A673 (cell line): ENCODE measurements at regions not wholly inside any gene's neighbourhood (a gene's known extent, or its start where the extent isn't known, plus 50 kb on each side); places are given as distances from the start of the nearest gene placed in this dataset.

Experiments
- BruUV-seq: library from RNA; stranded (reverse); fragments of 400-500 nt; replicated peaks from 2 replicates; lab custom pipeline; 2021; lab: Mats Ljungman, UMichigan
- CTCF ChIA-PET: fragments of 300-600 bp; sonication (Branson Sonifier 250); formaldehyde crosslinking; loops from one replicate; lab custom pipeline; 2022; ENCODE audit warnings: antibody characterized with exemption; lab: Charles Lee
- POLR2A ChIA-PET: fragments of 300-600 bp; sonication (Branson Sonifier 250); formaldehyde crosslinking; loops from one replicate; lab custom pipeline; 2022; ENCODE audit warnings: antibody characterized with exemption; ENCODE audit not compliant: low non-redundant PET; lab: Charles Lee
- DNase-seq: peaks from one replicate; pipeline ENCODE4 v3.0.0-alpha.2; 2015; ENCODE audit warnings: low spot score
- H3K27ac ChIP-seq: fragments of 200-600 bp; sonication (generic); 2 replicates; pipeline ENCODE4 v1.5.1; 2016; ENCODE audit warnings: mixed run types, low read depth, mild to moderate bottlenecking, mixed read lengths, antibody characterized with exemption, low read length; ENCODE audit not compliant: poor library complexity, severe bottlenecking
- H3K27me3 ChIP-seq: fragments of 200-600 bp; sonication (generic); replicated peaks from 2 replicates; pipeline ENCODE4 v1.6.1; 2017; ENCODE audit warnings: mixed run types, low read depth, mild to moderate bottlenecking, mixed read lengths, antibody characterized with exemption, low read length; ENCODE audit not compliant: insufficient read depth, poor library complexity
- H3K36me3 ChIP-seq: fragments of 200-600 bp; sonication (generic); 2 replicates; pipeline ENCODE4 v1.6.1; 2016; ENCODE audit warnings: mixed run types, mild to moderate bottlenecking, mixed read lengths, antibody characterized with exemption, low read length; ENCODE audit not compliant: insufficient read depth, poor library complexity, severe bottlenecking
- H3K4me1 ChIP-seq: fragments of 200-600 bp; sonication (generic); 2 replicates; pipeline ENCODE4 v1.6.1; 2017; ENCODE audit warnings: mixed run types, mild to moderate bottlenecking, mixed read lengths, antibody characterized with exemption, low read length; ENCODE audit not compliant: insufficient read depth, poor library complexity, severe bottlenecking
- H3K4me3 ChIP-seq: fragments of 200-600 bp; sonication (generic); 2 replicates; pipeline ENCODE4 v1.5.1; 2016; ENCODE audit warnings: low read depth, mixed run types, mild to moderate bottlenecking, mixed read lengths, low read length; ENCODE audit not compliant: poor library complexity, severe bottlenecking
- H3K9me3 ChIP-seq: fragments of 200-600 bp; sonication (generic); 2 replicates; pipeline ENCODE4 v1.6.1; 2016; ENCODE audit warnings: mixed run types, low read depth, mild to moderate bottlenecking, mixed read lengths, antibody characterized with exemption, low read length; ENCODE audit not compliant: poor library complexity, severe bottlenecking
- CTCF ChIP-seq: fragments of 300-800, 200-600 bp; sonication (generic); conservative IDR thresholded peaks from 2 replicates; pipeline ENCODE4 v1.5.1; 2017; ENCODE audit warnings: low read depth, mild to moderate bottlenecking, antibody characterized with exemption, low read length, moderate library complexity, mixed read lengths
- EZH2 ChIP-seq: fragments of 200-600 bp; sonication (generic); IDR thresholded peaks from 2 replicates; pipeline ENCODE4 v1.6.1; 2017; ENCODE audit warnings: borderline replicate concordance, low read depth, mild to moderate bottlenecking, mixed read lengths, antibody characterized with exemption, low read length; ENCODE audit not compliant: poor library complexity, severe bottlenecking
- intact Hi-C: fragments of 100-400 bp; cut with micrococcal nuclease; formaldehyde crosslinking; loops from one replicate; pipeline ENCODE4 v1.10.0; 2022; ENCODE audit not compliant: unreplicated experiment

- POLR2A ChIA-PET, result interaction anchor here (0.6 kb wide), 1 partner anchor 17 kb away, joined by 6 read pairs; no protein-coding TSS in a partner anchor
- Histone ChIP-seq H3K27ac (peak overlapping the region; percentile 63), H3K4me3 (no peak overlapping the region), H3K27me3 (no peaks in the 10 kb centered on the region), H3K4me1 (peaks cover 50% of the 10 kb centered on the region), H3K9me3 (no peaks in the 10 kb centered on the region), H3K36me3 (no peaks in the 10 kb centered on the region)
- no TSS peak for BruUV-seq
- TF ChIP-seq CTCF (no peak), EZH2 (no peak)
- DNase-seq, result peak; percentile 80
- CTCF ChIA-PET, result no interaction called here
- intact Hi-C loops, result no loop called here
Measured at GRCh38 chr6:21947731-21948386, 349.0 kb downstream of the PRL start.

- intact Hi-C loops, result no loop called here
- no peaks in the 10 kb centered on the region for H3K36me3 ChIP-seq
- no peak overlapping the region for H3K4me3 ChIP-seq
- no peak for TF ChIP-seq EZH2
- TF ChIP-seq CTCF, result no peak
- ChIA-PET CTCF (interaction anchor here (0.5 kb wide), 1 partner anchor 353 kb away, joined by 3 read pairs; no protein-coding TSS in a partner anchor), POLR2A (no interaction called here)
- DNase-seq, result peak; percentile 68
- no peaks in the 10 kb centered on the region for H3K27me3 ChIP-seq
- BruUV-seq, result no TSS peak
- H3K4me1 ChIP-seq, result peaks cover 43% of the 10 kb centered on the region
- H3K27ac ChIP-seq, result no peak overlapping the region
- H3K9me3 ChIP-seq, result no peaks in the 10 kb centered on the region
Measured at GRCh38 chr6:21949211-21949801, 347.5 kb downstream of the PRL start.

- H3K9me3 ChIP-seq, result no peaks in the 10 kb centered on the region
- CTCF ChIA-PET, result no interaction called here
- intact Hi-C loops, result no loop called here
- peaks cover 32% of the 10 kb centered on the region for H3K4me1 ChIP-seq
- no peak for TF ChIP-seq EZH2
- no peak for TF ChIP-seq CTCF
- no peaks in the 10 kb centered on the region for H3K27me3 ChIP-seq
- POLR2A ChIA-PET, result no interaction called here
- DNase-seq, result no peak
- no peak overlapping the region for H3K27ac ChIP-seq
- no peak overlapping the region for H3K4me3 ChIP-seq
- H3K36me3 ChIP-seq, result no peaks in the 10 kb centered on the region
- BruUV-seq, result no TSS peak
Measured at GRCh38 chr6:21952367-21952766, 344.5 kb downstream of the PRL start.
